ENCODE measurements at regions not wholly inside any gene's neighbourhood (a gene's known extent, or its start where the extent isn't known, plus 50 kb on each side); places are given as distances from the start of the nearest gene placed in this dataset.

- DNase-seq (ENCODE audit: low read depth) = no peak
- no peak for TF ChIP-seq CTCF (IDR thresholded peaks at IDR 0.05; ENCODE audit: insufficient read depth, low read depth, low read length)
- no peak overlapping the region for H3K4me3 ChIP-seq (ENCODE audit: low read depth, low read length)
These were observed 96.9 kb upstream of the SLC24A3 start for GRCh38 chr20:19115581-19115980.

GRCh38 chr20:19120011-19120410, 92.4 kb upstream of the SLC24A3 start:
- no peak for DNase-seq (ENCODE audit: low read depth)
- no peak for TF ChIP-seq CTCF (IDR thresholded peaks at IDR 0.05; ENCODE audit: insufficient read depth, low read depth, low read length)

GRCh38 chr20:19120569-19120968, 91.9 kb upstream of the SLC24A3 start:
- no peak for TF ChIP-seq CTCF (IDR thresholded peaks at IDR 0.05; ENCODE audit: insufficient read depth, low read depth, low read length)
- H3K4me3 ChIP-seq (ENCODE audit: low read depth, low read length) = no peak overlapping the region
- no peak for DNase-seq (ENCODE audit: low read depth)

More at GRCh38 chr20:19120011-19120410, 92.4 kb upstream of the SLC24A3 start:
- no peak overlapping the region for H3K4me3 ChIP-seq (ENCODE audit: low read depth, low read length)

- H3K4me3 ChIP-seq (ENCODE audit: low read depth, low read length) = no peak overlapping the region
- no peak for DNase-seq (ENCODE audit: low read depth)
- no peak for TF ChIP-seq CTCF (IDR thresholded peaks at IDR 0.05; ENCODE audit: insufficient read depth, low read depth, low read length)
These were observed 91.0 kb upstream of the SLC24A3 start for GRCh38 chr20:19121463-19121862.

GRCh38 chr20:19121916-19122315, 90.5 kb upstream of the SLC24A3 start:
- H3K4me3 ChIP-seq (ENCODE audit: low read depth, low read length) = no peak overlapping the region
- DNase-seq (ENCODE audit: low read depth) = no peak
- no peak for TF ChIP-seq CTCF (IDR thresholded peaks at IDR 0.05; ENCODE audit: insufficient read depth, low read depth, low read length)

- DNase-seq (ENCODE audit: low read depth) = no peak
- TF ChIP-seq CTCF (IDR thresholded peaks at IDR 0.05; ENCODE audit: insufficient read depth, low read depth, low read length) = no peak
- no peak overlapping the region for H3K4me3 ChIP-seq (ENCODE audit: low read depth, low read length)
These were observed 90.0 kb upstream of the SLC24A3 start for GRCh38 chr20:19122395-19122794.

GRCh38 chr20:19125508-19125907, 86.9 kb upstream of the SLC24A3 start:
- H3K4me3 ChIP-seq (ENCODE audit: low read depth, low read length) = no peak overlapping the region
- no peak for DNase-seq (ENCODE audit: low read depth)
- no peak for TF ChIP-seq CTCF (IDR thresholded peaks at IDR 0.05; ENCODE audit: insufficient read depth, low read depth, low read length)

Measured in fibroblast of villous mesenchyme (primary cell).